Upper lobe of left lung (tissue), 6 donors: ENCODE measurements at regions not wholly inside any gene's neighbourhood (a gene's known extent, or its start where the extent isn't known, plus 50 kb on each side); places are given as distances from the start of the nearest gene placed in this dataset.
"Not testable (repeated sequence)": the region's sequence is repeated elsewhere in the genome, so short reads cannot be mapped to it uniquely, and the experiment has no call there.

Experiments used
- ATAC-seq, 2 donors: fragments of 200-7000 bp; cut with Tn5 transposase; one replicate each; pipeline ENCODE4 v1.9.1; 2022; ENCODE audit warnings: mild to moderate bottlenecking in 2 of 2, moderate library complexity in 2 of 2; ENCODE audit not compliant: low FRiP score in 2 of 2
- DNase-seq, 2 donors: peaks; one replicate each; pipeline ENCODE4 v3.0.0-alpha.2; 2019 to 2020
- H3K27ac ChIP-seq, 4 donors: fragments of 200-600 bp; sonication (generic); one replicate each; pipeline ENCODE4 v1.5.1; 2016 to 2019
- H3K27me3 ChIP-seq, 4 donors: fragments of 200-600 bp; sonication (generic); one replicate each; pipeline ENCODE4 v1.5.1; 2017 to 2019
- H3K36me3 ChIP-seq, 4 donors: fragments of 200-600 bp; sonication (generic); one replicate each; pipeline ENCODE4 v1.5.1; 2016 to 2019
- H3K4me1 ChIP-seq, 4 donors: fragments of 200-600 bp; sonication (generic); one replicate each; pipeline ENCODE4 v1.5.1; 2018 to 2019
- H3K4me3 ChIP-seq, 4 donors: fragments of 200-600 bp; sonication (generic); one replicate each; pipeline ENCODE4 v1.5.1; 2017 to 2019; ENCODE audit warnings: mild to moderate bottlenecking in 2 of 4, moderate library complexity in 1 of 4
- H3K9me3 ChIP-seq, 4 donors: fragments of 200-600 bp; sonication (generic); one replicate each; pipeline ENCODE4 v1.5.1; 2018 to 2019
- CTCF ChIP-seq, 6 experiments: fragments of 450-650 bp in 4 of 6; fragments of 200-600 bp in 2 of 6; sonication (generic) in 2 of 6; IDR thresholded peaks; one replicate each; pipeline ENCODE4 v1.5.1; 2016 to 2019; ENCODE audit warnings: antibody characterized with exemption in 6 of 6
- EP300 ChIP-seq, 4 donors: sonication (generic); formaldehyde crosslinking; IDR thresholded peaks; one replicate each; pipeline ENCODE4 v1.5.1; 2017; ENCODE audit warnings: antibody characterized with exemption in 4 of 4, control low read depth in 2 of 4
- POLR2A ChIP-seq, 4 donors: fragments of 450-650 bp; IDR thresholded peaks; one replicate each; pipeline ENCODE4 v1.5.1; 2016 to 2017; ENCODE audit warnings: antibody characterized with exemption in 4 of 4, mild to moderate bottlenecking in 2 of 4
- POLR2AphosphoS5 ChIP-seq, 2 donors: sonication (generic); formaldehyde crosslinking; IDR thresholded peaks; one replicate each; pipeline ENCODE4 v1.5.1; 2017; ENCODE audit warnings: antibody characterized with exemption in 2 of 2
- WGBS, 2 donors: methylation state at CpG; one replicate each; pipeline ENCODE4 v1.1.5; 2017 to 2018; 5-methylcytosine and 5-hydroxymethylcytosine counted together
- donor health status: DM: no; HTN: no; CAD: no; lungs with moderate emphysema.
- donor health status: DM: no; HTN: yes; CAD: no; lungs with severe emphysema.

- ATAC-seq, result no peak
- H3K4me1 ChIP-seq, result no peaks in the 10 kb centered on the region
Measured at GRCh38 chr4:163697121-163697520, 202.6 kb downstream of the TMA16 start.

GRCh38 chr4:163700383-163700782 is 205.9 kb downstream of the TMA16 start:
- DNase-seq, H3K4me3 ChIP-seq, H3K27me3 ChIP-seq, H3K4me1 ChIP-seq, H3K36me3 ChIP-seq, H3K27ac ChIP-seq, ATAC-seq, H3K9me3 ChIP-seq: not testable (repeated sequence)
- WGBS, 2 donors, result 90 to 94% methylated on average over 4 of the region's 4 CpGs

More at GRCh38 chr4:163697121-163697520, 202.6 kb downstream of the TMA16 start:
- Histone ChIP-seq H3K4me3 (no peak overlapping the region), H3K27me3 (no peaks in the 10 kb centered on the region), H3K36me3 (no peaks in the 10 kb centered on the region), H3K9me3 (no peaks in the 10 kb centered on the region), H3K27ac (no peak overlapping the region)
- no peak for TF ChIP-seq CTCF (IDR thresholded peaks at IDR 0.05)
- no peak for TF ChIP-seq POLR2A (IDR thresholded peaks at IDR 0.05)
- no peak for TF ChIP-seq POLR2AphosphoS5 (IDR thresholded peaks at IDR 0.05)
- no peak for TF ChIP-seq EP300 (IDR thresholded peaks at IDR 0.05)
- DNase-seq, result no peak
- 84% methylated on average over 3 of the region's 3 CpGs for WGBS, 2 donors

GRCh38 chr4:163701916-163702315 is 207.4 kb downstream of the TMA16 start:
- Histone ChIP-seq H3K9me3 (no peaks in the 10 kb centered on the region), H3K27me3 (no peaks in the 10 kb centered on the region), H3K4me1 (no peaks in the 10 kb centered on the region), H3K36me3 (no peaks in the 10 kb centered on the region), H3K4me3 (no peak overlapping the region), H3K27ac (no peak overlapping the region)
- ATAC-seq (no peak), DNase-seq (no peak)
- TF ChIP-seq CTCF (IDR thresholded peaks at IDR 0.05), result no peak
- no peak for TF ChIP-seq POLR2A (IDR thresholded peaks at IDR 0.05)
- TF ChIP-seq POLR2AphosphoS5 (IDR thresholded peaks at IDR 0.05), result no peak
- TF ChIP-seq EP300 (IDR thresholded peaks at IDR 0.05), result no peak
- WGBS, 2 donors, result 73 to 78% methylated on average over 5 of the region's 5 CpGs

GRCh38 chr4:163702736-163703135 is 208.2 kb downstream of the TMA16 start:
- no peaks in the 10 kb centered on the region for H3K36me3 ChIP-seq
- H3K4me1 ChIP-seq, result no peaks in the 10 kb centered on the region
- ATAC-seq, result no peak
- no peak for DNase-seq
- no peak overlapping the region for H3K27ac ChIP-seq
- H3K4me3 ChIP-seq, result no peak overlapping the region
- no peaks in the 10 kb centered on the region for H3K27me3 ChIP-seq
- H3K9me3 ChIP-seq, result no peaks in the 10 kb centered on the region
- TF ChIP-seq EP300 (IDR thresholded peaks at IDR 0.05), result no peak
- no peak for TF ChIP-seq POLR2AphosphoS5 (IDR thresholded peaks at IDR 0.05)
- no peak for TF ChIP-seq POLR2A (IDR thresholded peaks at IDR 0.05)
- TF ChIP-seq CTCF (IDR thresholded peaks at IDR 0.05), result no peak
- 43 to 63% methylated on average over 4 of the region's 4 CpGs for WGBS, 2 donors

- Histone ChIP-seq H3K27me3 (no peaks in the 10 kb centered on the region), H3K4me1 (no peaks in the 10 kb centered on the region), H3K27ac (no peak overlapping the region), H3K36me3 (no peaks in the 10 kb centered on the region), H3K9me3 (no peaks in the 10 kb centered on the region), H3K4me3 (no peak overlapping the region)
- WGBS, 2 donors, result 16 to 23% methylated on average over 1 of the region's 1 CpG
- ATAC-seq (no peak), DNase-seq (no peak)
- TF ChIP-seq POLR2AphosphoS5 (IDR thresholded peaks at IDR 0.05) (no peak), CTCF (IDR thresholded peaks at IDR 0.05) (no peak), EP300 (IDR thresholded peaks at IDR 0.05) (no peak)
Measured at GRCh38 chr4:163703251-163703650, 208.8 kb downstream of the TMA16 start.
